Prostate gland (tissue), 2 donors: ENCODE measurements at regions not wholly inside any gene's neighbourhood (a gene's known extent, or its start where the extent isn't known, plus 50 kb on each side); places are given as distances from the start of the nearest gene placed in this dataset.

ENCODE experiments used
- DNase-seq: peaks from one replicate; pipeline ENCODE4 v3.0.0-alpha.2; 2019; ENCODE audit warnings: low spot score
- H3K27ac ChIP-seq, 2 donors: fragments of 200-600 bp; sonication (generic); 2 replicates each; pipeline ENCODE4 v1.5.1; 2017 to 2019
- H3K27me3 ChIP-seq: fragments of 200-600 bp; sonication (generic); replicated peaks from 2 replicates; pipeline ENCODE4 v1.5.1; 2019; ENCODE audit not compliant: insufficient read depth
- H3K36me3 ChIP-seq, 2 donors: fragments of 200-600 bp; sonication (generic); 1 replicate in 1 of 2; 2 replicates in 1 of 2; pipeline versions ENCODE4 v1.5.1 to v1.8.1; 2017 to 2019
- H3K4me1 ChIP-seq: fragments of 200-600 bp; sonication (generic); replicated peaks from 2 replicates; pipeline ENCODE4 v1.5.1; 2019
- H3K4me3 ChIP-seq, 2 donors: fragments of 200-600 bp; sonication (generic); 2 replicates each; pipeline ENCODE4 v1.5.1; 2017 to 2019
- H3K9me3 ChIP-seq: fragments of 200-600 bp; sonication (generic); 2 replicates; pipeline ENCODE4 v1.5.1; 2017
- CTCF ChIP-seq, 4 experiments: fragments of 200-600 bp in 2 of 4; fragments of 450-650 bp in 2 of 4; sonication (generic) in 2 of 4; IDR thresholded peaks; 1 replicate in 3 of 4; 2 replicates in 1 of 4; pipeline ENCODE4 v1.5.1; 2016 to 2019; ENCODE audit warnings: antibody characterized with exemption in 4 of 4, mild to moderate bottlenecking in 2 of 4, moderate library complexity in 2 of 4
- POLR2A ChIP-seq: fragments of 450-650 bp; IDR thresholded peaks from one replicate; pipeline ENCODE4 v1.6.1; 2016; ENCODE audit warnings: antibody characterized with exemption, mild to moderate bottlenecking
- POLR2AphosphoS5 ChIP-seq: sonication (generic); formaldehyde crosslinking; IDR thresholded peaks from one replicate; pipeline ENCODE4 v1.6.1; 2017; ENCODE audit warnings: antibody characterized with exemption
- WGBS: methylation state at CpG from one replicate; pipeline ENCODE4 v1.1.5; 2018; 5-methylcytosine and 5-hydroxymethylcytosine counted together
- intact Hi-C: fragments of 100-400 bp; cut with DNase I; formaldehyde crosslinking; loops from one replicate; pipeline ENCODE4 v1.14.2; 2022

GRCh38 chr13:73997964-73998363 is 136.2 kb downstream of the KLF12 start:
- Histone ChIP-seq H3K27me3 (no peaks in the 10 kb centered on the region), H3K9me3 (no peaks in the 10 kb centered on the region), H3K4me1 (no peaks in the 10 kb centered on the region), H3K36me3 (no peaks in the 10 kb centered on the region), H3K4me3 (no peak overlapping the region), H3K27ac (no peak overlapping the region)
- no peak for DNase-seq
- intact Hi-C loops: no loop called here
- TF ChIP-seq POLR2AphosphoS5 (no peak), POLR2A (no peak), CTCF (IDR thresholded peaks at IDR 0.05) (no peak)

- TF ChIP-seq POLR2AphosphoS5 (no peak), CTCF (IDR thresholded peaks at IDR 0.05) (no peak), POLR2A (no peak)
- Histone ChIP-seq H3K36me3 (no peaks in the 10 kb centered on the region), H3K4me1 (no peaks in the 10 kb centered on the region), H3K27ac (no peak overlapping the region), H3K9me3 (no peaks in the 10 kb centered on the region), H3K27me3 (no peaks in the 10 kb centered on the region), H3K4me3 (no peak overlapping the region)
- DNase-seq: no peak
- 92% methylated on average over 4 of the region's 4 CpGs for WGBS
- intact Hi-C loops: no loop called here
Observed at GRCh38 chr13:73996569-73996968, 137.6 kb downstream of the KLF12 start.

GRCh38 chr13:73995736-73996135 is 138.5 kb downstream of the KLF12 start:
- Histone ChIP-seq H3K27ac (no peak overlapping the region), H3K36me3 (no peaks in the 10 kb centered on the region), H3K9me3 (no peaks in the 10 kb centered on the region), H3K27me3 (no peaks in the 10 kb centered on the region), H3K4me1 (no peaks in the 10 kb centered on the region), H3K4me3 (no peak overlapping the region)
- intact Hi-C loops: no loop called here
- TF ChIP-seq POLR2AphosphoS5 (no peak), POLR2A (no peak), CTCF (IDR thresholded peaks at IDR 0.05) (no peak)
- 90% methylated on average over 2 of the region's 2 CpGs for WGBS
- DNase-seq: no peak

GRCh38 chr13:73993661-73994060 is 140.5 kb downstream of the KLF12 start:
- no peak for DNase-seq
- TF ChIP-seq POLR2AphosphoS5: no peak
- no peak for TF ChIP-seq POLR2A
- TF ChIP-seq CTCF (IDR thresholded peaks at IDR 0.05): no peak
- intact Hi-C loops: no loop called here
- Histone ChIP-seq H3K4me1 (no peaks in the 10 kb centered on the region), H3K27ac (no peak overlapping the region), H3K4me3 (no peak overlapping the region), H3K9me3 (no peaks in the 10 kb centered on the region), H3K36me3 (no peaks in the 10 kb centered on the region), H3K27me3 (no peaks in the 10 kb centered on the region)

- no peaks in the 10 kb centered on the region for H3K27me3 ChIP-seq
- intact Hi-C loops: no loop called here
- H3K27ac ChIP-seq: no peak overlapping the region
- H3K36me3 ChIP-seq: no peaks in the 10 kb centered on the region
- no peak for DNase-seq
- no peak overlapping the region for H3K4me3 ChIP-seq
- TF ChIP-seq CTCF (IDR thresholded peaks at IDR 0.05) (no peak), POLR2AphosphoS5 (no peak), POLR2A (no peak)
- H3K4me1 ChIP-seq: no peaks in the 10 kb centered on the region
- 90% methylated on average over 3 of the region's 3 CpGs for WGBS
- H3K9me3 ChIP-seq: no peaks in the 10 kb centered on the region
Observed at GRCh38 chr13:73991884-73992283, 142.3 kb downstream of the KLF12 start.
